ENCODE measurements at regions not wholly inside any gene's neighbourhood (a gene's known extent, or its start where the extent isn't known, plus 50 kb on each side); places are given as distances from the start of the nearest gene placed in this dataset.

DNA sequence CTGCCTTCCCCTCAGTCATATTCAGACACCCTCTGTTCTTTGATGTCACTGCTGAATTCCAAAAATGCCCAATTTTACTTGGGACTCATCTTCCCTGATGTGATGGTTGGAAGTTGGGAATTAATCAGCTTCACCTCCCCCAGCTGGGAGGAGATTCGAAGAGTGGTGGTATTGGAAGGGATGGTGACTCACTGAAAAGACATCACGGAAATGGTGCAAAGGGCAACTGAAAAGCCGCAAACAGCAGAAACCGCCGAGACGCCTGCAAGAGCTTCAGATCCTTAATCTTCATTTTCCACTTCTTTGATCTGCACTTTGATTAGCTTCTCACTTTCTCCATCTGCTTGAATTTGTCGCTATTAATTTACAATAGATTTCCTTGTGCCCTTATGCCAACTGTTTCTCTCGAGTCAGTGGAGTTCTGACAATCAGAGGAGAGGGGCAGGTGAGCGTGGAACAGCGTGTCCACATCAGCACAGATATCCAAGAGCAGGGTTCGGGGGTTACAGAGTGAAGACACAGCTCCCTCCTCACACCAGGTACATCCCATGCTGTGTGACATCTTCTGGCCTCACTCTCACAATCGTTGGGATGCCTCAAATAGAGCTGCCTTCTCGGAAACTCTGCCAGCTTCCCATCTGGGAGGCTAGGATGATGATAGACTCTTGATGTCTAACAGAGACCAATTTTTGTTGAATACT, 325.4 kb downstream of the BRD1 start:
- DNase-seq: no peak

DNA sequence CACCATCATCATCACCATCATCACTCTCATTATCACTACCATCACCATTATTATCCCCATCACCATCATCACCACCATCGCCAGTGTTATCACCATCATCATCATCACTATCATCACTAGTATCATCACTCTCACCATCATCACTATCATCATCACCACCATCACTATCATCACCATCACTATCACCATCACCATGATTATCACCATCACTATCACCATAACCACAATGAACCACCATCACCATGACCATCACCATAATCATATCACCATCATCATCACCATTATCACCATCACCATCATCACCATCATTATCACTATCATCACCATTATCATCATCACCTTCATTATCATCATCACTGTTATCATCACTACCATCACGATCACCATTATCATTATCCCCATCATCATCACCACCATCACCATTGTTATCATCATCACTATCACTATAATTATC, 326.7 kb downstream of the BRD1 start:
- DNase-seq: no peak

DNA sequence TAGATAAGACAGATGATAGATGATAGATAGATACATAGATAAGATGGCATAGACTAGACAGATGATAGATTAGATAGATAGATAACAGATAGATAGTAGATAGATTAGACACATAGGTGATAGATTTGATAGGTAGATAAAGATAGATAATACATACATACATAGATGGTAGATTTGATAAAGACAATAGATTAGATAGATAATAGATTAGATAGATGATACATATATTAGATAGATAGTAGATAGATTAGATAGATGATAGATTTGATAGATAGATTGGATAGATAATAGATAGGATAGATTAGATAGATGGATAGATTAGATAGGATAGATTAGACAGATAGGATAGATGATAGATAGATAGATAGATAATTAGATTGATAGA, 327.6 kb downstream of the BRD1 start:
- DNase-seq: no peak

DNA sequence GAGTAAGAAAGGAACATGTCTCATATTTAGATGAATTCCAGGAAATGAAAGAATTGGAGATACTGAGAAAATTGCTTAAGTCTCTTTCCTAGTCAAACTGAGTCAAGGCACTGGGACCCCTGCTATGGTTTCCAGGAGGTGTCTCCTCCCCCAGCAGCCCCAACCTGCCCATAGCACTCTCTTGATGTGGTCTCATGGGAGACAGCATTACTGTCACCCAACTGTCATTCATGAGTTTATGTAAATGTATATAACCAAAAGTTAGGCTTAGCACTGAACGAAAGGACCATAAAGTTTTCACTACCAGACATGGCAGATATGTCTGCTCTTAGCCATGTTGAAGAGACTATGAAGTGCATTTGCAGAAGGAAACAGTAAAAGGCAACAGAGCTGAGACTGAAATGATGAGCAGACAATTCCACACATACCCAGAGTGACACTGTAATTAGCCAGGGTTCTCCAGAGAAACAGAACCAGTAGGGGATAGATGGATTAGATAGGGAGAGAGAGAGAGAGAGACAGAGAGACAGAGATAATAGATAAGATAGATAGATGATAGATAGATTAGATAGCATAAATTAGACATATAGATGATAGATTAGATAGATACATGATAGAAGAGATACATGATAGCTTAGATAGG, 328.1 kb downstream of the BRD1 start:
- no peak for DNase-seq

DNA sequence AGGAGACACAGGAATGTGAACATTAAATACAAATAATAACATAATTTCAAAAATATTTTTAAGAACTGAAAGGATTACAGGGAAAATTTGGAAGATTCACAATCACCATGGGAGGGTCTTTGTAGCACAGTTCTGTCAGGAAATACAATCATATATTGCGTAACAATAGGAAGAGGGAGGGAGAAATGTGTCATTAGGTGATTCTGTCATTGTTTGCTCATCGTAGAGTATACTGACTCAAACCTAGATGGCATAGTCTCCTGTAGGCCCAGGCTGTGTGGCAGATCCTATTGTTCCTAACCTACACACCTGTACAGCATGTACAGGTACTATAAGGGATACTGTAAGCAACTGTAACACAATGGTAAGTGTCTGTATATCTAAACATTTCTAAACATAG, 330.4 kb downstream of the BRD1 start:
- peak in 1 of 4 experiments; percentile 6 for DNase-seq

DNA sequence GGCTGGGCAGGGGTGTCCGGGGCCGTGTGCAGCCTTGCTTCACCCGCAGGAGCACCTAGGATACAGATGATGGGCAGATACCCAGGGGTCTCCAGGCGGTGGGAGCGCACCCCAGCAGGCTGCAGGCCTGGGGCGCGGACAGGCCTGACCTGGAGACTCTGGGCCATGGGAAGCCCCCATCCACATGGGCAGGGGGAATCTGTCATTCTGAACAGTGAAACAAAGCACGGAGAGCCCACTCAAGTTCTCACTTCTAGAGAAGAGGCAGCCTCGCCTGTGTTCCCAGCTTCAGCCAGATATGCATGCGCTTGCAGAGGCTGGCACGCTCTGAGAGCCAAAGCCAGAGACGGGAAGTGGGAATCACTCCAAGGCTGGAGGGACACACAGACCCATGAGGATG, 333.1 kb downstream of the BRD1 start:
- DNase-seq: no peak

DNA sequence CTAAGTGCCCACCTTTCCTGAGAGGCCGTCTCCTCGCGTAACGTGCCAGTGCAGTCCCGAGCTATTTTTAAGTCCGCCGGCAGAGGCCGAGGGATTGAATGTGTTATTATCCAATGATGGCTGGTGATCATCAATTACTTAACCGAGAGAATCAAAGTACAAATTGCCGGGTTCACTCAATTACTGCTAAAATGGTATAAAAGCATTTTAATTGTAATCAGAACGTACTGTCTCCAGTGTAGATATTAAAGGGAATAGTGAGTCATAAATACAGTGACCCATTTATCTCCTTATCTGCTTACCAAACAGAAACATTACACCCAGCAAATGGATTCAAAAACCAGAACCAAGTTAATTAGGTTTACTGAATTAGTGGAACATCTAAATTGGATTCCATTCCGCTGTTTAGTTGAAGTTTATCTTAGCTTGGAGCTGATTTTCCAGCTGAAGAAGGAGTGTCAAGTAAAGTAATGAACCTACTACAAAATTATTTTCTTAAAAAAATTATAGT, 334.9 kb downstream of the BRD1 start:
- no peak for DNase-seq

DNA sequence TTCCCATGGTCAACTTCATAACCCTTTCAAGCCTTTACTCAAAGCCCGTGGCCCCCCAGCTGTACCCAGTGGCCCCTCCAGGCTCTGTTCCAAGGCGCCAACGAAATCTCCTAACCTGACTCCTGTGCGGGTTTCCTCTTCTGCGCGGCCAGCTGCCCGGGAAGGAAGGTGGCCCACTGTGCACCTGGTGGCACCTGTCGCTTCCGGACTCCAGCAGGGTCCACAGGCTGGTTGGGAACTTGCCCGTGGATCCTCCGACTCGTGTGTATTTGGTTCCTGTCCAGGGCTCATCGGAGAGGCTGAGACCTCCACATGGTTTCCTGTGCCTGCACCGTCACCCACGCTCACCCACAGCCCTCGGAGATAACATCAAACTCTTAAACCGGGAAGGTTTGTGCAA, 335.4 kb downstream of the BRD1 start:
- DNase-seq: no peak

DNA sequence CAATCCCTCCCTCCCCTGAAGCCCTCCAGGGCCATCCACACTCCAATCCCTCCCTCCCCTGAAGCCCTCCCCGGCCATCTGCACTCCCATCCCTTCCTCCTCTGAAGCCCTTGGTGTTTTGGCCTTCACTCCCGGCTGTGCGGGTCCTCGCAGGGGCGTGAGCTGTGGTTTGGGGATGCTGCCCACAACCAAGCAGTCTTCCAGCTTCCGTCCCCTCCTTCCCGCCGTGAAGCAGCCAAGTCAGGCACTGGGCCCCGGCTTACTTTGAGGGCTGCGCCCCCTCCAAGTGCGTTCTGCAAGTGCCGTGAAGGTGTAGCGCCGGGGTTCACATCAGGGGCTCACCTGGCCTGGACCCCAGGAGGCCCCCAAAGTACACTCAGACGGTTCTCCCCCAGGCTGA, 335.9 kb downstream of the BRD1 start:
- no peak for DNase-seq

DNA sequence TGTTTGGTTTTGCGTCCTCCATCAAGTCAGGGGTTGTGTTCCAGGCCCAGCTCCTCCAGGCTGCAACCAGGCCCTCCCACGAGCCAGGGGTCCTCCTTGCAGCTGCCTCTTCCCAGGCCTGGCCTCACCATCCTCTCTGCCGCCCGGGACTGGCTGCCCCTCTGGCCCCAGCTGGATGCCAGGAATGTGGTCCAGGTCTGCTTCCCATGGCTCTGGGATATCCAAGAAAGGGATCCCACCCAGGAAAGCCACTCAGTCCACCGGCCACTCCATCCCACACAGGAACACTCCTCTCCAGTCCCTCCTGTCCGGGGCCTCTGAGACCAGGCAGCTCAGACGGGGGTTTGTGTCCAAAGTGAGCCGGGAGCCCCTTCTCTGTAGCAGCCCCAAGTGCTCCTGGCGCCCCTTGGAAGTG, 336.4 kb downstream of the BRD1 start:
- no peak for DNase-seq

DNA sequence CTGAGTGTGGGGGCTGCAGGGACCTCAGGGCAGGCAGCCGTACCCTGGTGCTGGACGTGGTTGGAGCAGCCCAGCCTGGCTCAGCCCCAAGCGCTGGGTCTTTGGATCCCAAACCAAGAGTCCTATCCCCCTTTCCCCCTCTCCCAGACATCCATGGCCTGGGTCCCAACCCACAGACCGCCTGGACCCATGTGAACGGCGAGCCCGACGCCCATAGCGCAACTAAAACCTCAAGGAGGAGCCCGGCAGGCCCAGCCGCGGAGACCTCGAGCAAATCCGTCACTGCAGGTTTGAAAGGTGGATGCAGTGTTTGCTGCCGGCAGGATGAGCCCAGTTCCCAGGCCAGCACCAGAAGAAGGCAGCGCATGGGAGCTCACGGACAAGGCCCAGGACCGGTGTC, 337.0 kb downstream of the BRD1 start:
- DNase-seq: no peak

DNA sequence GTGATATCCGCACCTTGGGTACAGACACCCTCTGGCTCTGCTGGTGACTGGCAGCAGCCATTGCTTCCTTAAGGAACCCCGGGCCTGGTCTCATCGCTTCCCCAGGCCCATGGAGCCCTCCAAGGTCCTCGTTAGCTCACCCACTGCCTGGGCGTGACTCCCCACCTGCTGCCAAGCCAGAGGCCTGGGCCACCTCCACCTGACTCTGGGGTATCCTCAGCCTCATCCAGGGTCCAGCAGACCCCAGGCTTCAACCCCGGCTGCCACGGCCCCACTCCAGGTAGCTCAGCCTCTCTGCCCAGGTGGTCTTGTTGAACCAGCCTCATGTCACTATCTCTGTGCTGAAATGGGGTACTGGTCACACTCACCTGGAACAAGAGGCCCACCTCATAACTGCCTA, 337.9 kb downstream of the BRD1 start:
- DNase-seq: no peak

DNA sequence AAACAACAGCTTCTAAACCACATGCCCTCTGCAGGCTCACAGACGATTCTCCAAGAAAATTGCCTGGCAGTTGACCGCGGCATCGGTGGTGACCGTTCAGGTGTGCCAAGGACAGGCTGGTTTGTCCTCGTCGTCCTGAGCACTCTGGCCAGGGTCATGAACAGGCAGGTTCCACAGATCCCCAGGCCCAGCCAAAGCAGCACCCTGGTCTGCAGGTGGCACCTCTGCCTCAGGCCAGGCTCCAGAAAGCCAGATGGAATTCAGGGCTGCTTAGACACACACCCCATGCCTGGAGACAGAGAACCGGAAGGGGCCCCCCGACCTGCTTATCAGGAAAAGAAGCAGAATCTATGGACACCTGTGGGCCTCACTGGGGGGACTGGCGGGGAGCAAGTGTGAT, 338.7 kb downstream of the BRD1 start:
- DNase-seq: no peak

DNA sequence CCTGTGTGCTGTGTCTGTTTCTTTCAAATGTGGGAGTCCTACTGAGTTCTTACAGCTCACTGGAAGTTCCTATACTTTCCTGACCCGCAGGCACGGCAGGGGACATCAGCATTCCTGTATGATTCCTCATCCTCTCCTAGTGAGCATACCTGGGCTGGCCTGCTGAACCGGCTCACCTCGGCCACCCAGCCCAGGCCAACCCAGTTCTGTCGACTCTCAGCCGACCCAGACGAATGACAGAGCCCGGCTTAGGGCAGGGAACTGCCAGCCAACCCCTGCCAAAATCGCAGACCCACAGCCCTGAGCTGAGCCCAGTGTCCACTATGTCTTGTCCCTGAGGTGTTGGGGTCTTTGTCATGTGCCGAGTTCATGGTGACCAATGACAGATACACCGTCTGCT, 339.7 kb downstream of the BRD1 start:
- no peak for DNase-seq

DNA sequence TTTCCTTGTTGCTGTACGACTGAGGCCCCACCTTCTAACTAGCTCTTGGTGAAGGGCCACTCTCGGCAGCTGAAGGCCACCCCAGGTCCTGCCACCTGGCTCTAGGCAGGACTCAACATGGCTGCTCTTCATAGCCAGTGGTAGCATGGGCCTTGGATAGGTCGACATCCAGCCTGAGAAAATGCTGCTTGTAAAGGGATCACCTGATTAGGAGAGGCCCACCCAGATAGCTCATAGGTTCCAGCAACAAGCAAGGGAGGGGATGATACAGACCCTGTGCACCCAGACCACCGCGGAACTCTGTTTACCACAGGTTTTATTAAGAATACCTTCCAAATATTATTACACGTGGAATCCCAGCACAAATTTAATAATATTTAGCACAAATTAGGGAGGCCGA, 341.4 kb downstream of the BRD1 start:
- DNase-seq: no peak

DNA sequence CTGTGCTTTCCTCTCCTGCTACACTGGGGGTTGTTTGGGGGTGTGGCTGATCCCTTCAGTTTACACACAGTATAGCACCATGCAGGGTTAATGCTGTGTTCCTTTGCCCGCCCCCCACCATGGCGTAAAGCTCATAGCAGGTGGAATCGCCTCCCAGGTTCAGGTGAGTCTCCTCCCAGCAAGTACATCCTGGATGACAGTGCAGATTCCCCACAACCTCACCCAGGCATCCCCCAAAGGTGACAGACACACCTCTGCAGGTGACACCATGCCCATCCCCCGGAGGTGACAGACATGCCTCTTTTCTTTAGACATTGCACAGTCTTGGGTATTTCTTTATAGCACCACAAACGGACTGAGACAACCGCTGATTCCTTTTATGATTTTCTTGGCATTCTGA, 343.7 kb downstream of the BRD1 start:
- no peak for DNase-seq

DNA sequence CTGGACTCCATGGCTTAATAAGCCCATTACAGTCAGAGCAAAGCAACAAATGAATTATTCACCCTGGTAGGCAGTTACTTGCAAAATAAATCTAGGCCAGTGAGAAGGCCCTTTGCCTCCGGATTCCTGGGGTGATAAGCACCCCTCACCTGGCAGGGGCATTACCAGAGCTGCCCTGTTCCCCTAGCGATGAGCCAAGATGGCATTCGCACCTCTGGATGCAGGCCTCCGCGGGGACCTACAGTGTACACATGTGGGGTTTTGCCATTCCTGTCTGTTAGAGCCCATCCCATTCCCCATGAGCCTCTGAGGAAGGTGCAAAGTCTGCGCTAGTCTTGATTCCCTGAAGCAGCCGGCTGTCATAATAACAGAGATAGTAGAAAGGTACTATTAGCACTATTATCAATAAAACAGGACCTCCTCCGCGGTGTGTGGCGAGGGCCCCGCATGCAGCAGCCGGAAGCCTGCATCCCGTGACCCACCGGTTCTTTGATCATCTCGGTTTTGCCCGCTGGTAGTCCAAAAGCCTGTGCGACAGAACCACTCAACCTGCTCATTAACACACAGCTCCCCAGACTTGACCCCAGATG, 344.3 kb downstream of the BRD1 start:
- DNase-seq: no peak

DNA sequence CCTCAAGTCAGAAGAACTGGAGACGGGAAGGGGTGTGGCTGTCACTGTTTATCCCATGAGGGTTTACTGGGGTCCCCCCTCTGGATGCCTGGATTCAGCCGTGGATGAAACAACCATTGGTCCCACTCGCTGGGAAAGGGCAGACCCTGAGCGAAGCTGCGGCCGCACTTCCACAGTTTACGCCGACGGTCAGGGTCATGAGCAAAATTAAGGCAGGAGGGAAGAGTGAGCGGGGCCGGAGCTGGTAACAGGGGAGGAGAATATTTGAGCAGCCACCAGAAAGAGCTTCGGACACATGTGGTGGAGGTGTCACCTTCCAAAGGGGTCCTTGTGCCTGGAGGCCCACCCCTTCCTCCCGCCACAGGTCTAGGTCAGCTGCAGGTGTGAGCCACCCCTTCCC, 344.9 kb downstream of the BRD1 start:
- DNase-seq: no peak

DNA sequence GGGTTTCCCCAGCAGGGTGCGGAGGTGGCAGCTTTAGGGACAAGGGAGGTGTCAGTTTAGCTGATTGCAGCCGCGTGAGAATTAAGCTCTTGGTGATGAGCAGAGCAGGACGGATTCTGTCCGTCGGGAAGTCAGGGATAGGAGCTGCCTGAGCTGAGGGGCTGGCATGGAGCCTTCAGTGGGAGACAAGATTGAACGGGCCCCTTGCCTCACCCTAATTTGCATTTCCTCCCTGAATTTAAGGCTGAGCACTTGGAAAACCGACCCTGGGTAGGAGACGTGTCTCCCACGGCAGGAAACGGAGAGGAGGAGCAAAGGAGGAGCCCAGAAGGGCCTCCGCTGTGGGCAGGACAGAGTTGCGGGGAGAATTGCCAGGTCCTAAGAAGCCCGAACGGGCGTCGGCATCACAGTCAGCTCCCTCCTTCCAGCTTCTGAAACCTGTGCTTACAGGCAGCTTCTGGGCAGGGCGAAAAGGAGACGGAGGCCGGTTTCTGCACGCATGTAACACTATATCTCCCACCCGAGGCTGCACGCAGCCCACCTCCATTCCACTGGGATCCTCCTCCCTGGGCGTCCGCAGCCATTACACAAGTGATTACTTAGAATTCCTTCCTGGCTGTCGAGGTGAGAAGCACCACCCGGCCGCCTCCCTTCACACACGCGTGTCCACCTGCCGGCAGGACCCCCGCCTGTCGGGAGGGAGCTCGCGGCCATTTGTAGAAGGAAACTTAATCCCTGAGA, 345.8 kb downstream of the BRD1 start:
- DNase-seq: no peak

DNA sequence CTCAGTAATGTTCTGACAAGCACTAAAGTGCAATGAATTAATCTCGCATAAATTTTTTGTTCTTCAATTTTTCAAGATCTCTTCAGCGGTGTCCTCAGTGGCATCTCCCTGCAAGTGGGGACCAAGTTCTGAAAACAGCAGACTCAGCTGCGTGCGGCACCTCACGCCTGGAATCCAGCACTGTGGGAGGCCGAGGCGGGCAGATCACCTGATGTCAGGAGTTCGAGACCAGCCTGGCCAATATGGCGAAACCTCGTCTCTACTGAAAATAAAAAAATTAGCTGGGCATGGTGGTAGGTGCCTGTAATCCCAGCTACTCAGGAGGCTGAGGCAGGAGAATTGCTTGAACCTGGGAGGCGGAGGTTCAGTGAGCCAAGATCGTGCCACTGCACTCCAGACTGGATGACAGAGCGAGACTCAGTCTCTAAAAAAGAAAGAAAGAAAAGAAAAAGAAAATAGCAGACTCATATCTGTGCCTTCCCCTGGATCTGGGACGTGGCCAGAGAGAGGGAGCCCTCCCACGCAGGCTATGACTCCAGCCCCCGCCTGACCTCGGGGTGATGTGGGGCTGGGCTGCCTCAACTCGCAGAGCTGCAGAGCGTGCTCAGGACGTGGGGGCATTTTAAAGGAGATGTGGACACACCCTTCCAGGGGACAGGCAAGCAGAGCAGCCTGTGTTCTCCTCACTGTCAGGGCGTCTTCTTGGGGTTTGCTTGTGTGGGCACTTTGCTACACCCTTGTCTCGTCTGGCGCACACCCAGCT, 346.6 kb downstream of the BRD1 start:
- no peak for DNase-seq

DNA sequence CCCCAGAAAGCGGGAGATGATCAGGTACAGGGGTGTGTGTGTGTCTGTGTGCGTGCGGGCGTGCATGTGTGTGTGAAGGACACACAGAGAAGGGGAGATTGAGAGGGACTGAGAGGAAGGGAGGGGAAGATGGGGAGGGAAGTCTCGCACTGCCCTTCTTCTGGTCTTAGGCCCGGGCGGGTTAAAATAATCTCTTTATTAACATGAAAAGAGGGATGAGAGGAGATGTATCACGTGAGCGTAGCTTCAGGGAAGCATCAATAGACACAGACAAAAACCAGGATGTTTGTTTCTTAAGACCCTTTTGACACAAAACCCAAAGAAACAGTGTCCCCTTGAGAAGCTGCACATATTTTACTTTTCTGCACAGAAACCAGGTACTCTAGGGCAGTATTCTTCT, 347.3 kb downstream of the BRD1 start:
- DNase-seq: no peak

DNA sequence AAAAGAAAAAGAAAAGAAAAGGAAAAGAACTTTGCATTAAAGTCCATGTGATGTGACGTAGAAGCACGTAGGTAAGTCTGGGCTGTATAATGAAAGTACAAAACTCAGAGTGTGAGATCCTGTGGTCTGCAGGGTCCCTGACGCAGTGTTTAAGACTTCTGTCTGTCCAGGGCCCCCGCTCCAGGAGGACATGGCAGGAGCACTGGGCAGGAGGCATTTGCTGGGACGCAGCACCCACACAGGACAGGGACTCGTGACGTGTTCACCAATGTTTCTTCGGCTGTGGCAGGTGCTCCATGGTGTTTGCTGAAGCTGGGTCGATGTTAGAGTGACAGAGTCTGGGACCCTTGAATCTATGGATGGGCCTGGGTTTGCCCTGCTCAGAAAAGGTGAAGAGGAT, 348.1 kb downstream of the BRD1 start:
- DNase-seq: no peak
